Skeletal muscle tissue (tissue), 3 donors: ENCODE measurements at regions not wholly inside any gene's neighbourhood (a gene's known extent, or its start where the extent isn't known, plus 50 kb on each side); places are given as distances from the start of the nearest gene placed in this dataset.

Experiments used
- H3K27ac ChIP-seq: one replicate; pipeline ENCODE4 v1.7.0; 2013; ENCODE audit warnings: mild to moderate bottlenecking, low read depth, low read length, inconsistent platforms
- H3K27me3 ChIP-seq, 3 donors: one replicate each; pipeline ENCODE4 v1.7.0; 2013; ENCODE audit warnings: low read length in 3 of 3; ENCODE audit not compliant: control insufficient read depth in 3 of 3, insufficient read depth in 3 of 3
- H3K36me3 ChIP-seq, 3 donors: one replicate each; pipeline ENCODE4 v1.7.0; 2013; ENCODE audit warnings: low read length in 3 of 3; ENCODE audit not compliant: control insufficient read depth in 3 of 3, insufficient read depth in 3 of 3
- H3K4me1 ChIP-seq, 3 donors: one replicate each; pipeline ENCODE4 v1.7.0; 2013; ENCODE audit warnings: low read length in 3 of 3, mild to moderate bottlenecking in 3 of 3; ENCODE audit not compliant: control insufficient read depth in 3 of 3, insufficient read depth in 3 of 3
- H3K4me3 ChIP-seq, 3 donors: one replicate each; pipeline ENCODE4 v1.7.0; 2013; ENCODE audit warnings: low read length in 3 of 3
- H3K9ac ChIP-seq, 3 donors: one replicate each; pipeline ENCODE4 v1.7.0; 2013; ENCODE audit warnings: low read length in 3 of 3, mild to moderate bottlenecking in 3 of 3, moderate library complexity in 2 of 3, low read depth in 1 of 3
- H3K9me3 ChIP-seq, 3 donors: one replicate each; pipeline ENCODE4 v1.7.0; 2013; ENCODE audit warnings: low read length in 3 of 3; ENCODE audit not compliant: control insufficient read depth in 3 of 3
- donor health status: Osteomylitis.

DNA sequence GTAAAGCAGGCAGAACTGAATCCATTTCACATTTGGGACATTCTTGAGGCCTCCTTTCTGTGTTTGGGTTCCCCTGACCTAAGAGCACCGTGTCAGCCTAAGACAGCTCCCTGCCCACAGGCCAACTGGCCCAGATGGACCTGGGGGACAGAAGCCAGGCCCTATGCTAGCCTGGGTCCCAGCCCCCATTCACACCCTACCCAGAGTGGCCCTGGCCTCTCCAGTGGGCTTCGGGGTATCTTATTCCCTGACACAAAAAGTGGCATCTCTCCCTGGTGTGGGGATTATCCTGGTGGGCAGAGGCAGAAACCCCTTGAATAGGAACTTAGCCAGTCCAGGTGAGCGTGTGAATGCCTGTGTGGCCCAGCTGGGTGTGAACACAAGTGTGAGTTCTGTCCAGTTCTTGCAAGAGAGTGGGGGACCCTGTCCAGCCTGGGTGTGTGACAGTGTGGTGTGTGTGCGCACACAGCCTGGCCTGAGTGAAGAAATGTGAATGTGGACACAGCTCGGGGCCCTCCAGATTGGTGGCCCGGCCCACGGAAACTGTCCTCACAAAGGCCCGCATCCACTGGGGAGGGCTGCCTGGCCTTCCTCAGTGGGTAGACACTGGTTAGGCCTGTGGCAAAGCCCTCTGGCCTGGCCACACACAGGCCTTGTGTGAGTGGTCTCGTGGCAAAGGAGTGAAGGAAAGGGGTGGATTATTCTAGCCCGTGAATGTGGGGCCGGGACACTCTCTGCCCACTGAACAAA, 63.0 kb upstream of the HAAO start:
- Histone ChIP-seq H3K27me3 (no peaks in the 10 kb centered on the region), H3K4me3 (no peak overlapping the region), H3K9me3 (peaks cover 0 to 6% (median 3%) of the 10 kb centered on the region in 3 donors), H3K27ac (no peak overlapping the region), H3K9ac (no peak overlapping the region), H3K36me3 (no peaks in the 10 kb centered on the region), H3K4me1 (peaks cover 8 to 13% (median 13%) of the 10 kb centered on the region in 3 donors)

DNA sequence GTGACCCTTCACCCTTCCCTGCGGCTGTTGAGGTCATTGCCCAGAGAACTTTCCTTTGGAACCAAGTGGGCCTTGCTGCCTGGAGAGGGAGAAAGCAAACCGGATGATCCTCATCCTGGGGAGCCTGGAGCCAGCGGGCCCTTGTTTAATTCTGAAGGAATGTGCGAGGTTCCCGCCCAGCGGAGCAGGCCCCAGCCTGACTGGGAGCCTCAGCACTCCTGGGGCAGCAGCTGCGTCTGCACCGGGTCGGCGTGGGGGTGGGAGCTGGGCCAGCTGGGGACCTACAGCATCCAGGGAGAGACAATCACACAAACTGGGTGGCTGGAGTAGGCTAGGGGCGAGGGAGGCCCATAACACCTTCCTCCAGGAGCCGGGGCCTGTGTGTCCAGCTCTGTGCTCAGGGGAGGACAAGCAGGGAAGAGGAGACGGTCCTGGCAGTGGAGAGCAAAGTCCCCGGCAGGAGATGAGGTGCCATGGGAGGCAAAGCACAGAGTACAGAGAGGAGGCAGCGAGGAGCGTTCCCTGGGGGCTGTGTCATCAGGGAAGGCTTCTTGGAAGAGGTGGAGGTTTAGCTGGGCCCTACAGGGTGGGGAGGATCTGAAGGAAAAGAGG, 61.9 kb upstream of the HAAO start:
- peaks cover 0 to 6% (median 3%) of the 10 kb centered on the region in 3 donors for H3K9me3 ChIP-seq
- no peaks in the 10 kb centered on the region for H3K27me3 ChIP-seq
- peak overlapping the region in 1 of 3 donors; percentile 2 for H3K4me3 ChIP-seq
- no peaks in the 10 kb centered on the region for H3K36me3 ChIP-seq
- H3K9ac ChIP-seq, result peak overlapping the region in 1 of 3 donors; percentile 50
- peaks cover 8 to 13% (median 13%) of the 10 kb centered on the region in 3 donors for H3K4me1 ChIP-seq
- H3K27ac ChIP-seq, result peak overlapping the region; percentile 36

GRCh38 chr2:42853549-42854206, 61.3 kb upstream of the HAAO start:
- no peak overlapping the region for H3K27ac ChIP-seq
- H3K36me3 ChIP-seq, result no peaks in the 10 kb centered on the region
- H3K4me3 ChIP-seq, result no peak overlapping the region
- no peak overlapping the region for H3K9ac ChIP-seq
- no peaks in the 10 kb centered on the region for H3K27me3 ChIP-seq
- H3K4me1 ChIP-seq, result peaks cover 8 to 15% (median 13%) of the 10 kb centered on the region in 3 donors
- H3K9me3 ChIP-seq, result no peaks in the 10 kb centered on the region

GRCh38 chr2:42852798-42853197, 60.4 kb upstream of the HAAO start:
- Histone ChIP-seq H3K27me3 (no peaks in the 10 kb centered on the region), H3K27ac (no peak overlapping the region), H3K4me3 (no peak overlapping the region), H3K9me3 (no peaks in the 10 kb centered on the region), H3K36me3 (no peaks in the 10 kb centered on the region), H3K9ac (no peak overlapping the region), H3K4me1 (peaks cover 8 to 18% (median 13%) of the 10 kb centered on the region in 3 donors)

DNA sequence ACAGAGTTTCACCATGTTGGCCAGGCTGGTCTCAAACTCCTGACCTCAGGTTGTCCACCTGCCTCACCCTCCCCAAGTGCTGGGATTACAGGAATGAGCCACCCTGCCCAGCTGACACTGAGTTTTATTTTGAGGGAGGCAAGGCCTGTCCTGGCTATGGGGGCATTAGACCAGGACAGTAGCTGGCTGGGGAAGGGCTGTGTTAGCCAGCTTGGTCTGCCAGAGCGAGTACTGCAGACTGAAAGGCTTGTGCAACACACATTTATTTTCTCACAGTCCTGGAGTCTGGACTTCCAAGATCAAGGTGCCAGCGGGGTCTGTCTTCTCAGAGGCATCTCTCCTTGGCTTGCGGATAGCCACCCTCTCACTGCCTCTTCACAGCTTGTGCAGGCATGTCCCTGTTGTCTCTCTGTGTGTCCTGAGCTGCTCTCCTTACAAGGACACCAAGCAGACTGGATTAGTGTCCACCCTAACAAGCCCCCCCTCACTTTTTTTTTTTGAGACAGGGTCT, 59.4 kb upstream of the HAAO start:
- Histone ChIP-seq H3K9ac (no peak overlapping the region), H3K9me3 (no peaks in the 10 kb centered on the region), H3K27me3 (no peaks in the 10 kb centered on the region), H3K27ac (no peak overlapping the region), H3K36me3 (no peaks in the 10 kb centered on the region), H3K4me1 (peaks cover 8 to 19% (median 13%) of the 10 kb centered on the region in 3 donors), H3K4me3 (no peak overlapping the region)

GRCh38 chr2:42851186-42851585, 58.8 kb upstream of the HAAO start:
- Histone ChIP-seq H3K27ac (no peak overlapping the region), H3K4me3 (no peak overlapping the region), H3K36me3 (no peaks in the 10 kb centered on the region), H3K4me1 (peaks cover 9 to 19% (median 13%) of the 10 kb centered on the region in 3 donors), H3K9me3 (no peaks in the 10 kb centered on the region), H3K27me3 (no peaks in the 10 kb centered on the region), H3K9ac (no peak overlapping the region)

DNA sequence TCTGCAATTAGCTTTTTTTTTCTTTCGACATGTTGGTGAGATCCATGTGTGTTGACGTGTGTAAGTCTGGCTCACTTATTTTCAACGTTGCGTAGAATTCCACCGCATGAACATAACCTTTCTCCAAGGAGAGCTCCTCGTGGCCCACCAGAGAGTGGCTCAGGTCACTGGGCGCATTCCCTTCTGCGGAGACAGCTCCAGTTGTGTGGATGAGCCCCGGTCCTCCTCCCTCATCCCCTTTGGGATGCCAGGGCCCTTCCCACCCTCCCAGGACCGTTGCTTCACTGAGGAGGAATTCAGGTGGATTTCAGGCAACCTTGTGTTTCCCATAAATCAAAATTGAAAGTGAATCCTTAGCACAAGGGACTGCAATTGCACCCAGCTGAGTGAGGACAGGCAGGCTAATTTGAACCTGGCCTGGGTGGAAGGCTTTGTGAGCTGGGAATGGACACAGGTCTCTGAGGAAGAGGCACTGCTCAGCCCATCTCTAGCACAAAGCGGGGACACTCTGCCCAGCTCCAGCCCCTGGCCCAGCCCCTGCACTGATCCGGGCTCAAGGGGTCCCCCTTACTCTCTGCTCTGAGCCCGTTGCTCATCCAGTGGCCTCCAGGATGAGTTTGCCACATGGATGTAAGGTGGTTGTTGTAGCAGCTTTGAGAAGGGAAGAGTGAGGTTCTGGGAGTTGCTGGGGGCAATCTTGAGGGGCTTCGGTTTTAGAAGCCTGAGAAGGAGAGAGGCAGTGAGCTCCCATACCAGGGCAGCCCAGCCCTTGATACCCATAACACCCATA, 57.8 kb upstream of the HAAO start:
- Histone ChIP-seq H3K27me3 (no peaks in the 10 kb centered on the region), H3K27ac (no peak overlapping the region), H3K36me3 (no peaks in the 10 kb centered on the region), H3K9me3 (no peaks in the 10 kb centered on the region), H3K4me1 (peaks cover 19 to 25% (median 19%) of the 10 kb centered on the region in 3 donors), H3K4me3 (no peak overlapping the region), H3K9ac (no peak overlapping the region)

GRCh38 chr2:42849311-42849710, 56.9 kb upstream of the HAAO start:
- no peak overlapping the region for H3K4me3 ChIP-seq
- H3K27ac ChIP-seq, result no peak overlapping the region
- no peaks in the 10 kb centered on the region for H3K9me3 ChIP-seq
- no peaks in the 10 kb centered on the region for H3K27me3 ChIP-seq
- H3K9ac ChIP-seq, result no peak overlapping the region
- H3K4me1 ChIP-seq, result peaks cover 14 to 24% (median 15%) of the 10 kb centered on the region in 3 donors
- no peaks in the 10 kb centered on the region for H3K36me3 ChIP-seq

- Histone ChIP-seq H3K36me3 (no peaks in the 10 kb centered on the region), H3K4me1 (peaks cover 10 to 23% (median 11%) of the 10 kb centered on the region in 3 donors), H3K9me3 (no peaks in the 10 kb centered on the region), H3K27ac (no peak overlapping the region), H3K4me3 (no peak overlapping the region), H3K27me3 (no peaks in the 10 kb centered on the region), H3K9ac (no peak overlapping the region)
Observed at GRCh38 chr2:42848726-42849290, 56.4 kb upstream of the HAAO start.
